ENCODE measurements at regions not wholly inside any gene's neighbourhood (a gene's known extent, or its start where the extent isn't known, plus 50 kb on each side); places are given as distances from the start of the nearest gene placed in this dataset.

DNA sequence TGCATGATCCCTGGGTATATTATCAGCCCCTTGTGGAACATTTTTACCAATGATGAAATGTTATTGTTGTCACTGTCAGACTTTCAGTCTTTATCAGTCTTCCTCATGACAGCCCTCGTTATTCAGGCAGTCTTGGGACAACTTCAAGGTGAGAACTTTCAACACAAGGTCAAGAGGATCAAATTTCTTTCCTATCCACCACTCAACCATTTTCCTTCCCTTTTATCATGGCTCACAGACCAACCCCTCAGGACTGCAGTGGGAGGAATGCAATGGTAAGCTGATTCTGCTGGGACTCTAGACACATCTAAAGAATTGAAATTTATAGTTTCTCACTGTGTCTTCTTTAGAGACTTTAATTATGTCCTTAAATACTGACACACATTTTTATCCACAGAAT is 107.0 kb upstream of the LSAMP start:
- Histone ChIP-seq H3K36me3 (ENCODE audit: insufficient read depth, low read length) (no peaks in the 10 kb centered on the region), H3K4me1 (ENCODE audit: insufficient read depth, low read length, poor library complexity, severe bottlenecking) (no peaks in the 10 kb centered on the region), H3K79me2 (ENCODE audit: insufficient read depth, low read length) (no peaks in the 10 kb centered on the region), H3K9me2 (replicated peaks; ENCODE audit: low read depth, low read length) (no peaks in the 10 kb centered on the region), H3K4me2 (ENCODE audit: low read depth, low read length, poor library complexity, severe bottlenecking) (no peak overlapping the region), H3K9ac (ENCODE audit: low read depth, low read length, poor library complexity, severe bottlenecking) (no peak overlapping the region), H3K4me3 (ENCODE audit: low read length, poor library complexity, severe bottlenecking) (no peak overlapping the region), H3K9me3 (ENCODE audit: insufficient read depth, low read depth, low read length) (no peaks in the 10 kb centered on the region), H3F3A (ENCODE audit: low read depth) (no peaks in the 10 kb centered on the region), H3K27me3 (ENCODE audit: insufficient read depth, low read length, poor library complexity, severe bottlenecking) (no peaks in the 10 kb centered on the region), H4K20me1 (ENCODE audit: insufficient read depth, low read length, poor library complexity, severe bottlenecking) (no peaks in the 10 kb centered on the region), H2AFZ (ENCODE audit: low read length) (no peak overlapping the region)
- TF ChIP-seq, protein P1, sequence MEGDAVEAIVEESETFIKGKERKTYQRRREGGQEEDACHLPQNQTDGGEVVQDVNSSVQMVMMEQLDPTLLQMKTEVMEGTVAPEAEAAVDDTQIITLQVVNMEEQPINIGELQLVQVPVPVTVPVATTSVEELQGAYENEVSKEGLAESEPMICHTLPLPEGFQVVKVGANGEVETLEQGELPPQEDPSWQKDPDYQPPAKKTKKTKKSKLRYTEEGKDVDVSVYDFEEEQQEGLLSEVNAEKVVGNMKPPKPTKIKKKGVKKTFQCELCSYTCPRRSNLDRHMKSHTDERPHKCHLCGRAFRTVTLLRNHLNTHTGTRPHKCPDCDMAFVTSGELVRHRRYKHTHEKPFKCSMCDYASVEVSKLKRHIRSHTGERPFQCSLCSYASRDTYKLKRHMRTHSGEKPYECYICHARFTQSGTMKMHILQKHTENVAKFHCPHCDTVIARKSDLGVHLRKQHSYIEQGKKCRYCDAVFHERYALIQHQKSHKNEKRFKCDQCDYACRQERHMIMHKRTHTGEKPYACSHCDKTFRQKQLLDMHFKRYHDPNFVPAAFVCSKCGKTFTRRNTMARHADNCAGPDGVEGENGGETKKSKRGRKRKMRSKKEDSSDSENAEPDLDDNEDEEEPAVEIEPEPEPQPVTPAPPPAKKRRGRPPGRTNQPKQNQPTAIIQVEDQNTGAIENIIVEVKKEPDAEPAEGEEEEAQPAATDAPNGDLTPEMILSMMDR (conservative IDR thresholded peaks at IDR 0.05; ENCODE audit: low read length): no peak
- no peak for TF ChIP-seq EZH2phosphoT487 (IDR thresholded peaks at IDR 0.05; ENCODE audit: borderline replicate concordance)

DNA sequence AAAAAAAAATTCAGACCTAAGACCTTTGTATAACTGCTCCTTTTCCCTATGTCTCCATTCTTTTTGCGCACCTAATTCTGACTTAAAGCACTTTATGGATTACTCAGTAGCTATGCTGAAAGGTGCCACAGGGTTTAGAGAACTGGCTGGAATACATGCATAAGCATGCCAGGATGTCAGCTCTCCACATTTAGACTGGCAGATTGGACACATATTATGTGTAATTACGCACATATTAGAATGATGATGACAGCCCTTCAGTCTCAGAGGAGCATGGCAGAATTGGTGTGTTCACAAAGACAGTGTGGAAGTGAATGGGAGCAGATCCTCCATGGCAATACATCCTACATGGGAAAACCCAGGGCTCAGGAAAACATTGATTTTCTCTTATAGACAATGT is 108.1 kb upstream of the LSAMP start:
- Histone ChIP-seq H3K36me3 (ENCODE audit: insufficient read depth, low read length) (no peaks in the 10 kb centered on the region), H3K9me3 (ENCODE audit: insufficient read depth, low read depth, low read length) (no peaks in the 10 kb centered on the region), H3K9ac (ENCODE audit: low read depth, low read length, poor library complexity, severe bottlenecking) (no peak overlapping the region), H4K20me1 (ENCODE audit: insufficient read depth, low read length, poor library complexity, severe bottlenecking) (no peaks in the 10 kb centered on the region), H3K27me3 (ENCODE audit: insufficient read depth, low read length, poor library complexity, severe bottlenecking) (no peaks in the 10 kb centered on the region), H3F3A (ENCODE audit: low read depth) (no peaks in the 10 kb centered on the region), H3K79me2 (ENCODE audit: insufficient read depth, low read length) (no peaks in the 10 kb centered on the region), H3K4me1 (ENCODE audit: insufficient read depth, low read length, poor library complexity, severe bottlenecking) (no peaks in the 10 kb centered on the region), H2AFZ (ENCODE audit: low read length) (no peak overlapping the region), H3K4me2 (ENCODE audit: low read depth, low read length, poor library complexity, severe bottlenecking) (no peak overlapping the region), H3K9me2 (replicated peaks; ENCODE audit: low read depth, low read length) (no peaks in the 10 kb centered on the region), H3K4me3 (ENCODE audit: low read length, poor library complexity, severe bottlenecking) (no peak overlapping the region)
- TF ChIP-seq EZH2phosphoT487 (IDR thresholded peaks at IDR 0.05; ENCODE audit: borderline replicate concordance): no peak
- TF ChIP-seq, protein P1 (conservative IDR thresholded peaks at IDR 0.05; ENCODE audit: low read length): no peak

DNA sequence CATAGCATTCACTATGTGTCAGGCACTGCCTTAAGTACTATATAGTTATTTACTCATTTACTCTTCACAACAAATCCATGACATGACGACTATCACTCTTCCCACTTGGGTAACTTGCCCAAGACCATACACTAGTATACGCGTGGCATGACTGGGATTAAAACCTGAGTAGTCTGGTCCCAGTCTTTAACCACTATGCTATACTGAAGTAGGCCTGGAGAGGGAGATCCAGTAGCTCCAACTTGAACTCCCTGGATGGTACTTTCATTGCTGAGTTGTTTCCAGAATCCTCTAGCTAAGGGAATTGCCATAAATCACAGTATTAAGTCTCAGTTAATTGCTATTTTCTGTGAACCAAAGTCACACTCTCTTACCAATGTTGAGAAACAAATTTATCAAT is 116.2 kb upstream of the LSAMP start:
- Histone ChIP-seq H3K79me2 (ENCODE audit: insufficient read depth, low read length) (no peaks in the 10 kb centered on the region), H3K4me2 (ENCODE audit: low read depth, low read length, poor library complexity, severe bottlenecking) (no peak overlapping the region), H3K4me3 (ENCODE audit: low read length, poor library complexity, severe bottlenecking) (no peak overlapping the region), H3K9me3 (ENCODE audit: insufficient read depth, low read depth, low read length) (no peaks in the 10 kb centered on the region), H3K4me1 (ENCODE audit: insufficient read depth, low read length, poor library complexity, severe bottlenecking) (no peaks in the 10 kb centered on the region), H3K9ac (ENCODE audit: low read depth, low read length, poor library complexity, severe bottlenecking) (no peak overlapping the region), H3K9me2 (replicated peaks; ENCODE audit: low read depth, low read length) (no peaks in the 10 kb centered on the region), H3F3A (ENCODE audit: low read depth) (no peaks in the 10 kb centered on the region), H4K20me1 (ENCODE audit: insufficient read depth, low read length, poor library complexity, severe bottlenecking) (no peaks in the 10 kb centered on the region), H3K36me3 (ENCODE audit: insufficient read depth, low read length) (no peaks in the 10 kb centered on the region), H3K27me3 (ENCODE audit: insufficient read depth, low read length, poor library complexity, severe bottlenecking) (no peaks in the 10 kb centered on the region), H2AFZ (ENCODE audit: low read length) (no peak overlapping the region)
- TF ChIP-seq EZH2phosphoT487 (IDR thresholded peaks at IDR 0.05; ENCODE audit: borderline replicate concordance): no peak
- TF ChIP-seq, protein P1 (conservative IDR thresholded peaks at IDR 0.05; ENCODE audit: low read length): no peak
